Stimulated activated effector memory CD8-positive, alpha-beta T cell treated with anti-CD3 and anti-CD28 coated beads, Interleukin-12 subunit alpha, Interleukin-12 subunit beta, amount 100 ng/mL, for 72 hours (primary cell): ENCODE measurements at regions not wholly inside any gene's neighbourhood (a gene's known extent, or its start where the extent isn't known, plus 50 kb on each side); places are given as distances from the start of the nearest gene placed in this dataset.

Source experiments
- ATAC-seq: fragments of 150-1000 bp; cut with Tn5 transposase; 2 replicates; pipeline ENCODE4 v1.10.0; 2021
- DNase-seq, 2 donors: peaks; one replicate each; pipeline ENCODE4 v3.0.0; 2021 to 2022; ENCODE audit warnings: low spot score in 2 of 2
- H3K27ac Mint-ChIP-seq: one replicate; pipeline ENCODE4 v1.8.0; 2022; ENCODE audit warnings: mild to moderate bottlenecking, mixed read lengths
- H3K36me3 Mint-ChIP-seq: one replicate; pipeline ENCODE4 v1.8.0; 2022; ENCODE audit warnings: mild to moderate bottlenecking, mixed read lengths
- H3K4me1 Mint-ChIP-seq: one replicate; pipeline ENCODE4 v1.8.0; 2022; ENCODE audit warnings: mixed read lengths
- H3K4me3 Mint-ChIP-seq: one replicate; pipeline ENCODE4 v1.8.0; 2022; ENCODE audit warnings: mild to moderate bottlenecking, mixed read lengths
- H3K9me3 Mint-ChIP-seq: one replicate; pipeline ENCODE4 v1.8.0; 2022; ENCODE audit warnings: mixed read lengths

DNA sequence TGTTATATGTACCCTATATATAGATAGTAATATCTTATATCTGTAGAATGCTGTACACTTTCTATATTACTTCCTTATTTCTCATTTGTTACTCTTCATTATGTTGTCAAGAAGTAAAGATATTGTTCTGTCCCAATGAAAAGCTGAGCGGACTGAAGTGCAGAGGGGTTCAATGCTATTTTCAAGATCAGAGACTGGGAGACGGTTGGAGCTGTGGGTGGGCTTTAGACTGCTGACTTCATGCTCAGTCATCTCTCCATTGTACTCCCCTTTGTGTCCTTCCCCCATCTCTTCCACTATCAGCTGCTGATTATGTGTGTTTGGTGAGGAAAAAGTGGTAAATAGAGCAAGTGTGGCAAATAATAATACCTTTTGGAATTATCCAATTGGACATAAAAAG, 532.3 kb upstream of the ZNF608 start:
- no peak overlapping the region for H3K4me3 Mint-ChIP-seq
- H3K27ac Mint-ChIP-seq, result no peak overlapping the region
- ATAC-seq, result no peak
- no peak for DNase-seq
- H3K4me1 Mint-ChIP-seq, result no peaks in the 10 kb centered on the region
- H3K36me3 Mint-ChIP-seq, result no peaks in the 10 kb centered on the region
- H3K9me3 Mint-ChIP-seq, result no peaks in the 10 kb centered on the region

DNA sequence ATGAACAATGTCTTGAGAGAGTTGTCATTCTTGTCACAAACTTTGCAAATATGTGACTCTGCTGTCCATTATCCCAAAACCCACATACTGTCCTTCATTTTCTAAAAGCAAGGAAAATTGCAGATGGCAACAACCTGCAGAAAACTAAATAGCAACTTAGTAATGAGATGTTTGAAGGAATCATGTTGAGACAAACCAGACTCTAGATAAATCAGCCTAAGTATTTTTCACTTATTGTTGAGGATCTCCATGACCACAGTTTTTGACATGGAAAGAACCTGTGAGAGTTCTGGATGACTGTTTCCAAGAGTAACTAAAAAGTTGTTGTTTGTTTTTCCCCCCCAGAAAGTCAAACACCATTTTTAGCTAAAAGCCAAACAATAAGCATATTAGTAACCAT, 535.2 kb upstream of the ZNF608 start:
- Mint-ChIP-seq H3K4me3 (no peak overlapping the region), H3K4me1 (no peaks in the 10 kb centered on the region), H3K36me3 (no peaks in the 10 kb centered on the region), H3K9me3 (peaks cover 2% of the 10 kb centered on the region), H3K27ac (no peak overlapping the region)
- ATAC-seq, result no peak
- DNase-seq, result no peak

DNA sequence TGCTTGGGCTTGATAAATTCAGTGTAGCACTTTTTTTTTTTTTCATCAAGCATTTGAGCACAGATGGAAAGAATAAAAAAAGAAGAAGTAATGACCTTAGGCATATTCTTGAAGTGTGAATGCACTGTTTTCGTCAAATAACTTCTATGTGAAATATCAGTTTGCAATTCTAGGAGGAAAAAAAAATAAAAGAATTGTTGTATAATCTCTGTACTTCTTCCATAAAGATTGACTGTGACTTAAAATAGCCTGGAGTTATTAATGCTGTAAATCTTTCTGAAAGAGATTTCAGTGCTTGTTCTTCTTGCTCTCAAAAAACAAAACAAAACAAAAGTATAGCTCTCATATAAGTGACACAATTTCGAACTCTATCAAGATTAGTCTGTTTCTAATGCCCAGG, 536.9 kb upstream of the ZNF608 start:
- ATAC-seq, result no peak
- DNase-seq, result no peak
- peaks cover 2% of the 10 kb centered on the region for H3K9me3 Mint-ChIP-seq
- H3K4me1 Mint-ChIP-seq, result no peaks in the 10 kb centered on the region
- no peak overlapping the region for H3K27ac Mint-ChIP-seq
- no peak overlapping the region for H3K4me3 Mint-ChIP-seq
- H3K36me3 Mint-ChIP-seq, result no peaks in the 10 kb centered on the region

DNA sequence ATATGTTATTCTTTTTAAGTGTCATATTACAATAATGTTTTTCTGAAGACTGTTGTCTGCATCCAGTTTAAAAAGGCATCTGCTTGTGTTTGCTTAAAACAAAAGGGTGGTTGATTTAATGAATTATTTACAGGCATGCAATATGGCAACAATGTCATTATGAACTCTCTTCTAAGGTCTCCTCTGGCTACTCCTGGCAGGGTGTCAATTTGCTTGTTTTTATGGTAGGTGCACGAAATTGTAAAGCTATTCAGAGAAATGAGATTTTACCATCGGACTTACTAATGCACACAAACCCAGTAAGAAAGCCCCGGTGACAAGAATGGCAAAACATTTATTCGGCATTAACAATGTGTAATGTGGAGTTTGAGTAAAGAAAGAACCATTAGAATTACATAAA, 539.8 kb upstream of the ZNF608 start:
- Mint-ChIP-seq H3K9me3 (peaks cover 5% of the 10 kb centered on the region), H3K27ac (no peak overlapping the region), H3K4me1 (no peaks in the 10 kb centered on the region), H3K4me3 (no peak overlapping the region), H3K36me3 (no peaks in the 10 kb centered on the region)
- ATAC-seq (no peak), DNase-seq (no peak)

DNA sequence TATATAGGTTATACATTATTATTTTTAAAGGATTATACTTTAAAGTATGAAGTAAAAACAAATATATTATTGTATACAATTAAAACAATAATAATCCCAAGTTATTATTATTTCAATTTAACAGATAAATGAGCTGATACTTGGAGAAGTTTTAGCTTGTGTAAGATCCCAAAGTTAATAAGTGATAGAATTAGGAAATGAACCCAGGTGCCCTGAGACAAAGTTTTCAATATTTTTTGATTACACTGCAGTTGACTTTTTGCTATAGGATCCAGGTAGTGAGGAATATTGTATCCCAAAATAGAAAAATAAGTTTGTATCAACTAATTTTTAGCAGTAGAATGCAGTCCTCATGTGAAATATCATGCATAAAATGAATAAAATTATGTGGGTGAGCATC, 543.2 kb upstream of the ZNF608 start:
- peaks cover 12% of the 10 kb centered on the region for H3K9me3 Mint-ChIP-seq
- H3K4me1 Mint-ChIP-seq, result no peaks in the 10 kb centered on the region
- no peak overlapping the region for H3K4me3 Mint-ChIP-seq

DNA sequence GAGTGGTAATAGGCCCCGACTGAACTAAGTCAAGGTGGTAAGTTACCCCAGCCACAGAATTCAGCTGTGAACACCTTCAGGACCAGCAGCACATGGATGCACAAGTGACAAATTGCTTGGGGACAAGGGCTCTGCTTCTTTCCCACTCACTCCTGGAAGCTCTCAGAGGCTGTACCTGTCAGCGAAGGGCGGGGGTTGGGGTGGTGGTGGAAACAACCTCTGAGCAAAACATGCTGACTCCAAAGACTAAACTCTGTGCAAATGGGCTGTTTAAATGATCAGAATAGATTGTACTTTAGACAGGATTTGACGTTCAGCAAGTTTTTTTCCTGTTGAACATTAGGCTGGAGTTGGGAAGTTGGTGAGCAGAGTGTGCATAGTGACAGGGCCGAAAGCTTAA, 544.5 kb upstream of the ZNF608 start:
- H3K36me3 Mint-ChIP-seq, result no peaks in the 10 kb centered on the region
- no peak overlapping the region for H3K27ac Mint-ChIP-seq
- no peak for ATAC-seq
- no peak overlapping the region for H3K4me3 Mint-ChIP-seq
- peaks cover 9% of the 10 kb centered on the region for H3K9me3 Mint-ChIP-seq
- DNase-seq, result no peak
- no peaks in the 10 kb centered on the region for H3K4me1 Mint-ChIP-seq

More for the DNA sequence above, 543.2 kb upstream of the ZNF608 start:
- no peak overlapping the region for H3K27ac Mint-ChIP-seq
- ATAC-seq (no peak), DNase-seq (no peak)
- no peaks in the 10 kb centered on the region for H3K36me3 Mint-ChIP-seq

DNA sequence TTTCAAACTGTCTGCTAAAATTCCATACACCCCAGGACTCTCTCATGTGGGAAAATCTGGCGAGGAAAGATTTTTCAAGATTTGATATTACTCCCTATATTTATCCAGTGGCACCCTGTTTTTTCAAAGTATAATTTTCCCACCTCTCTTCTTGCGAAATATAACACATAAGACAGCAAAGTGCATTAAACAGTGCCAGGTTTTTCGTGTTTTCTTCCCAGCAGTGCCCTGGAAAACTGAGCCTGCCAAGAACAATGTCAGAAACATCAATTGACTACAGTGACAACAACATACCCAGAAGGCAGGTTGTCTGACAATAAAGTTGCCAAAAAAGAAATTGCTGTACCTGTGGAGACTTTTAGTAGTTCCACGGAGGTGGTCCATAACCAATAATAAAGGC, 545.0 kb upstream of the ZNF608 start:
- no peak overlapping the region for H3K27ac Mint-ChIP-seq
- H3K9me3 Mint-ChIP-seq, result peaks cover 10% of the 10 kb centered on the region
- H3K36me3 Mint-ChIP-seq, result no peaks in the 10 kb centered on the region
- H3K4me1 Mint-ChIP-seq, result no peaks in the 10 kb centered on the region
- no peak overlapping the region for H3K4me3 Mint-ChIP-seq
- ATAC-seq (no peak), DNase-seq (no peak)

DNA sequence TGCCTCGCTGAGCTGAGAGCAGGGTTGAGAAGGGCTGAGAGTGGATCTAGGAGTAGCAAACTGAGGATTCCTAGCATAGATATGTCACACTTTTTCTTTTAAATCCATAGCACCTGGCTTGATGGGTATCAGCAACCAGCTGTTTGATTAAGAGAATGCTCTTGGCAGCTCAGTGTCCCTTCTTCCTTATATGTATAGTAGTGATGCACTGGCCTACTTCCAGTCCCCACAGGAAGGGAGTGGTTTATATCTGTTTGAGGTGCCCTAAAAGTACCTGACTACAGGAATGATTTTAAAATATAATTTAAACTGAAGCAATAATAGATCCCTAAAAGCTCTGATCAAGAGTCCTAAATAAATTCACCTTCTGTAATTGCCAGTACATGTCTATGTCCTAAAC, 546.8 kb upstream of the ZNF608 start:
- H3K4me1 Mint-ChIP-seq, result no peaks in the 10 kb centered on the region
- ATAC-seq, result no peak
- DNase-seq, result no peak
- H3K4me3 Mint-ChIP-seq, result no peak overlapping the region
- H3K9me3 Mint-ChIP-seq, result peaks cover 13% of the 10 kb centered on the region
- H3K27ac Mint-ChIP-seq, result no peak overlapping the region
- no peaks in the 10 kb centered on the region for H3K36me3 Mint-ChIP-seq

DNA sequence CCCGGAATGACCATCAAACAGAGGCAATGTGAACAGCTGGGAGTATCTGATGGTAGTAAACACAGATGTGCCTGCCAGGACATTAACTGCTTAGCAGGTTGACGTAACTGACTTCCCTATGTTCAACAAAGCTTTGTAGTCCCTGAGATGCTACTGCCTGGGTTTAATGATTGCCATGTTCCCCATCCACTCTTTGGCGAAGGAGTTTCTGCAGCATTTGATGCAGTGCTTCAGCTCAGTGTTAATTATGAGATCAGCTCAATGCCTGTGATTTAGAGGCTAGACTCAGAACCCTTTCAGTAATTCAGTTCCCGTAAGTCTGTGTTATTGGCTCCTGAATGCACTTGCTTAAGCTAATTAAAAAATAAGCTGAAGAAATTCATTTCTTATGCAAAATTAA, 547.3 kb upstream of the ZNF608 start:
- Mint-ChIP-seq H3K4me3 (no peak overlapping the region), H3K36me3 (no peaks in the 10 kb centered on the region), H3K27ac (no peak overlapping the region), H3K4me1 (no peaks in the 10 kb centered on the region), H3K9me3 (peaks cover 14% of the 10 kb centered on the region)
- no peak for DNase-seq
- no peak for ATAC-seq

DNA sequence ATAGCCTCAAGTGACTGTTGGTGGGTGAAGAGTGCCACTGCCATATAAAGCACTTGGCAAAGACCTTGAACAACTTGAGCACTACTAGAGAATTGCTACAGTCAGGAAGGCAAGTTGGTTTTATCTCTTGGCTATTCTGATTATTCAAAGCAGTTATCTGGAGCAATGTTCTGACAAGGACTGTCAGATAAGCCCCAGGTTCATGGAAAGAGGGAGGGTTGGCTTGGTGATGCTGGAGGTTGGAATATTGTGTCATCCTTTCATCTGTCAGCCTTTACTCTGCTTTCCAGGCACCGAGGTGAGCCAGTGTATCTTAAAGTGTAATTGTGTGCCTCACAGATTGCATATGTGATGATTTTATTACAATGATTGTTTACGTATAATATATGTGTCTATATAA, 548.4 kb upstream of the ZNF608 start:
- Mint-ChIP-seq H3K36me3 (no peaks in the 10 kb centered on the region), H3K4me3 (no peak overlapping the region), H3K27ac (no peak overlapping the region), H3K9me3 (peaks cover 14% of the 10 kb centered on the region), H3K4me1 (no peaks in the 10 kb centered on the region)
- DNase-seq (no peak), ATAC-seq (no peak)

DNA sequence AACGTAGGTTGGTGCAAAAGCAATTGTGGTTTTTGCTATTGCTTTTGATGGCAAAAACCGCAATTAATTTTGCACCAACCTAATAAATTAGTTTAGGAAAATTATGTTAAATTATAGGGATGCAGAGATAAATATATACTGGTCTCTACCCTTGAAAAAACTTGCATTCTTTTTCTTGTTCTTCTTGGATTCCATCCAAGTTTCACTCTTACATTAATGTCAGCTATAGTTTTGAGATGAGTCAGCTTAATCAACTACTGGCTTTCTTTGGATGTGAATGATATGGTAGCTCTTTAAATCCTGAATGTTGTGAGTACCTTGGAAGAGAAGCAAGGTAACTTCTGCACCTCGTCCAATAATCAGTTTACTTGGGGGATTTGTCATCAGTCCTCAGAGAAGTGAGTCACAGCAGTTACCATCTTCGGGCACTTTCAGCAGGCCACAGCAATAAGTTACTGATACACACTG, 549.0 kb upstream of the ZNF608 start:
- H3K4me1 Mint-ChIP-seq, result no peaks in the 10 kb centered on the region
- no peak overlapping the region for H3K27ac Mint-ChIP-seq
- peaks cover 13% of the 10 kb centered on the region for H3K9me3 Mint-ChIP-seq
- H3K4me3 Mint-ChIP-seq, result no peak overlapping the region
- DNase-seq (no peak), ATAC-seq (no peak)
- no peaks in the 10 kb centered on the region for H3K36me3 Mint-ChIP-seq

DNA sequence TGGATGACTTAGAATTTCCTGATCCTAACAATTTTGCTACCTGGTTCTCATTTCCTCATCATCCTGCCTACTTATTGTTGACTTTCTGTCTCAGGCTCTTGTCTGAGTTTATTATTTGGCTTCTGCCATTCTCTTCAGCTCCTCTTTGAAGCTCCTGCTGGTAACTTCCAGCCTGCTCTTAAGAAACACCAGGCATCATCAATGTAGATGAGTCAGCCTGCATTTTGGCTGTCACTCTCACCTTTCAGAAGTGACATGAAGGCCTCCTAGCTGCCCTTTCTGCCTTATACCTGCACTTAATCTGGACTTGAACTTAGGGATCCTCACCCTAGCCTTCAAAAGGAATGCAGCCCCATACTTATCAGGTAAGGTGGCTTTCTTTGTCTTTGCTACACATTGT, 551.8 kb upstream of the ZNF608 start:
- H3K9me3 Mint-ChIP-seq, result peaks cover 7% of the 10 kb centered on the region
- H3K4me3 Mint-ChIP-seq, result no peak overlapping the region
- H3K4me1 Mint-ChIP-seq, result no peaks in the 10 kb centered on the region
- no peak for ATAC-seq
- no peaks in the 10 kb centered on the region for H3K36me3 Mint-ChIP-seq
- DNase-seq, result no peak
- H3K27ac Mint-ChIP-seq, result no peak overlapping the region

DNA sequence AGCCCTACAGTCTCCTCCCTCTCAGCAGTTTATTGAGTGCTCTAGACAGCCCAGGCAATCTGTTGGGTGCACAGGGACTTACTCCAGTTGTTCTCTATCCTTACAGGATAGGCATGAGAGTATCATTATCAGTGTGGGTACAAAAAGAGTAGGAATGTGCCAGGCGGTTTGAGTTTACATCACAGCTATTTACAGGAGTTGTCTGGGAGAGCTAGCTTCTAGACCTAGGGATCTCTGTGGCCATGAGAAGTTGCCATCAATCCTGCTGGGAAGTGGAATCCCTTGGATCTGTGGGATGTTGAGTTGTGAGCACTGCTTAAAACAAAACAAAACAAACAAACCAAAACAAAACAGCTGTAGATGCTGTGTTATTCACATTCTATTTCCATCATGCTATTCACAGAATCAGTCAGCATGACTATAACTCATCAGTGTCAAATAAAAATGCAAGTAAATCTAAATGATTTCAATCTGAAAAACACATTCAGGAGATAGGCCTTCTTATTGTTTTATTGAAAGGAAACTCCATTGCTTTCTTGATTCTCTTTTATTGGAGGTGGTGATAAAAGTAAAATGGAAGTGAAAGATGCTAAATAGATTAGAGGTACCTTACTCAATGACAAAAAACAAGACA, 552.4 kb upstream of the ZNF608 start:
- peaks cover 7% of the 10 kb centered on the region for H3K9me3 Mint-ChIP-seq
- H3K27ac Mint-ChIP-seq, result no peak overlapping the region
- no peaks in the 10 kb centered on the region for H3K4me1 Mint-ChIP-seq
- H3K4me3 Mint-ChIP-seq, result no peak overlapping the region
- ATAC-seq, result no peak
- H3K36me3 Mint-ChIP-seq, result no peaks in the 10 kb centered on the region
- DNase-seq, result no peak

DNA sequence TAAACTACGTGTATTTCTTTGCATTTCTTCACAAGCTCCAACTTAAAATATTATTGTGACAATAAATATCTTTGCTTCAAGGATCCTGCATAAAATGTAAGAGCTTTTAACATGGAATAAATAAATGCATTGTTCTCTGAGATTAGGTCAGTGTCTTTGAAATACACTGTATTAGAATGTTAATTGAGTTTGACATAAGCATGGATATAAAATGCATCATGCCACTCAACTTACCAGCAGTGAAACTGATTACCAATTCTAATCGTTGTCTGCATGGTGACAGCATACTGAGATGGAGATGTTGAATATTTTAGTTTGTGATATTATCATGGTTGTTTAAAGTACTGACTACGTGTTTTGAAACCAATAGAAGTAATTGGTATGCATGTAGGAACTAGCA, 555.3 kb upstream of the ZNF608 start:
- no peaks in the 10 kb centered on the region for H3K36me3 Mint-ChIP-seq
- no peak for DNase-seq
- no peaks in the 10 kb centered on the region for H3K4me1 Mint-ChIP-seq
- H3K4me3 Mint-ChIP-seq, result no peak overlapping the region
- no peak for ATAC-seq
- H3K27ac Mint-ChIP-seq, result no peak overlapping the region
- H3K9me3 Mint-ChIP-seq, result peaks cover 8% of the 10 kb centered on the region

DNA sequence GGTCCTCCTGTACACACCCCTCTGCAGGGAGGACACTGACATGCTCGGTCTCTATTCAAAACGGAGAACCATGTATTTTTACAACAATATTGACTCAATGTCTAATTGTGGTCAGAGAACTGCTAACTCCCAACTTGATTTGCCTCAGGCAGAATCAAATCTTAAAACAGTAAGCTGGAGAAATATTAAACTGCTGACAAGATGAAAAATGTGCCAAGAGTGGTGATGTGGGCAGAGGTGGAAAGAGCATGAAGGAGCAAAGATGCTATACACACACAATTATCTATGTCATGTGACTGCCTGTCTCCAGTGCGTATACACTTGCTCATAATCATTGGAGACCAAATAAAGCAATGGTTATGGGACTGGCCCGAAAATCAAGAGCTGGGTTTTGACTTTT, 556.1 kb upstream of the ZNF608 start:
- Mint-ChIP-seq H3K27ac (no peak overlapping the region), H3K4me1 (no peaks in the 10 kb centered on the region), H3K4me3 (no peak overlapping the region), H3K9me3 (peaks cover 8% of the 10 kb centered on the region), H3K36me3 (no peaks in the 10 kb centered on the region)
- ATAC-seq (no peak), DNase-seq (no peak)

DNA sequence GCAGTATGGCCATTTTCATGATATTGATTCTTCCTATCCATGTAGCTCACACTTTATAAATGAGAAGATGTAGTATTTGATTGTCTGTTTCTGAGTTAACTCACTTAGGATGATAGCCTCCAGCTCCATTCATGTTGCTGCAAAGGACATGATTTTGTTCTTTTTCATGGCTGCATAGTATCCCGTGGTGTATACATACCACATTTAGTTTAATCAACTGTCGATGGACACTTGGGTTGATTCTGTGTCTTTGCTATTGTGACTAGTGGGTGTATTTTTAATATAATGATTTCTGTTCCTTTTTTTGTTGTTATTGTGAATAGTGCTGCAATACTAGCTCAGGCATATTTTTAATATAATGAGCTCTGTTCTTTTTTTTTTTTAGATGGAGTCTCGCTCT, 560.3 kb upstream of the ZNF608 start:
- no peak overlapping the region for H3K27ac Mint-ChIP-seq
- no peak overlapping the region for H3K4me3 Mint-ChIP-seq

DNA sequence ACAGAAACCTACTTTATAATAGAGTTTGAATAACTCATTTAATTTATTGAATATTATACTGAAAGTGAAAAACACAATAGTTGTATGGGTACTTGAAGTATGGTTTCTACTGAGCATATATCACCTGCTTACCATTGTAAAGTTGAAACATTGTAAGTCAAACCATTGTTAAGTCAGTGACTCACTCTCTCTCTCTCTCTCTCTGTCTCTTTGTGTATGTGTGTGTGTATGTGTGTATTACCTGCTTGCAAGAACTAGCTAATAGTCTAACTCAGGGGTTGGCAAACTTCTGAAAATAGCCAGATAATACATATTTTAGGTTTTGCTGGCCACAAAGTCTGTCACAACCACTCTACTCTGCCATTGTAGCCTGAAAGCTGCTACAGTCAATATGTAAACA, 564.3 kb upstream of the ZNF608 start:
- H3K4me1 Mint-ChIP-seq, result no peaks in the 10 kb centered on the region
- no peak overlapping the region for H3K4me3 Mint-ChIP-seq
- H3K27ac Mint-ChIP-seq, result no peak overlapping the region
- peaks cover 12% of the 10 kb centered on the region for H3K9me3 Mint-ChIP-seq
- H3K36me3 Mint-ChIP-seq, result no peaks in the 10 kb centered on the region
- no peak for DNase-seq
- no peak for ATAC-seq

More for the DNA sequence above, 560.3 kb upstream of the ZNF608 start:
- Mint-ChIP-seq H3K9me3 (peaks cover 13% of the 10 kb centered on the region), H3K4me1 (no peaks in the 10 kb centered on the region), H3K36me3 (no peaks in the 10 kb centered on the region)
- DNase-seq, result no peak
- no peak for ATAC-seq
